GM12873 (cell line): ENCODE measurements at regions not wholly inside any gene's neighbourhood (a gene's known extent, or its start where the extent isn't known, plus 50 kb on each side); places are given as distances from the start of the nearest gene placed in this dataset.

Source experiments
- TF ChIP-seq, protein P1 (sequence below): IDR thresholded peaks from 2 replicates; pipeline ENCODE4 v1.5.1; 2012; ENCODE audit warnings: low read depth, mild to moderate bottlenecking, moderate library complexity, low read length, control low read depth; ENCODE audit not compliant: insufficient read depth; ENCODE audit errors: missing control alignments

DNA sequence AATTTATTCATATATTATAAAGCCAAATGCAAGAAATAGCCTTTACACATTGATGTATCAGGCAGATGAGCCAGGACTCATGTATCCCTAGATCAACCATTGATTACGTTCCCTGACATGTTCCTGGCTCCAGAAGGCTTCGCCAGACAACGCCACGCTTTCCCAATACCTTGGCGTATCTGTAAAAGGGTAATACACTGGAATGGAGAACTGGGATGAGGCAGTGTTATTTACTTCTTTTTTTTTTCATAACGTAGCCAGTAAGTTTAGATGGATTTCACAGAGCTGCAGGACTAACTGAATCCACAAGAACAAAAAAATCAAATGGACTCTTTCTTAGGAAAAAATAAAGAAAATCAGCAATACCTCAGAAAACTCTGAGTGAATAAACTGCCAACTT lies 588.1 kb upstream of the SEMA3D start:
- TF ChIP-seq, protein P1, sequence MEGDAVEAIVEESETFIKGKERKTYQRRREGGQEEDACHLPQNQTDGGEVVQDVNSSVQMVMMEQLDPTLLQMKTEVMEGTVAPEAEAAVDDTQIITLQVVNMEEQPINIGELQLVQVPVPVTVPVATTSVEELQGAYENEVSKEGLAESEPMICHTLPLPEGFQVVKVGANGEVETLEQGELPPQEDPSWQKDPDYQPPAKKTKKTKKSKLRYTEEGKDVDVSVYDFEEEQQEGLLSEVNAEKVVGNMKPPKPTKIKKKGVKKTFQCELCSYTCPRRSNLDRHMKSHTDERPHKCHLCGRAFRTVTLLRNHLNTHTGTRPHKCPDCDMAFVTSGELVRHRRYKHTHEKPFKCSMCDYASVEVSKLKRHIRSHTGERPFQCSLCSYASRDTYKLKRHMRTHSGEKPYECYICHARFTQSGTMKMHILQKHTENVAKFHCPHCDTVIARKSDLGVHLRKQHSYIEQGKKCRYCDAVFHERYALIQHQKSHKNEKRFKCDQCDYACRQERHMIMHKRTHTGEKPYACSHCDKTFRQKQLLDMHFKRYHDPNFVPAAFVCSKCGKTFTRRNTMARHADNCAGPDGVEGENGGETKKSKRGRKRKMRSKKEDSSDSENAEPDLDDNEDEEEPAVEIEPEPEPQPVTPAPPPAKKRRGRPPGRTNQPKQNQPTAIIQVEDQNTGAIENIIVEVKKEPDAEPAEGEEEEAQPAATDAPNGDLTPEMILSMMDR: no peak

DNA sequence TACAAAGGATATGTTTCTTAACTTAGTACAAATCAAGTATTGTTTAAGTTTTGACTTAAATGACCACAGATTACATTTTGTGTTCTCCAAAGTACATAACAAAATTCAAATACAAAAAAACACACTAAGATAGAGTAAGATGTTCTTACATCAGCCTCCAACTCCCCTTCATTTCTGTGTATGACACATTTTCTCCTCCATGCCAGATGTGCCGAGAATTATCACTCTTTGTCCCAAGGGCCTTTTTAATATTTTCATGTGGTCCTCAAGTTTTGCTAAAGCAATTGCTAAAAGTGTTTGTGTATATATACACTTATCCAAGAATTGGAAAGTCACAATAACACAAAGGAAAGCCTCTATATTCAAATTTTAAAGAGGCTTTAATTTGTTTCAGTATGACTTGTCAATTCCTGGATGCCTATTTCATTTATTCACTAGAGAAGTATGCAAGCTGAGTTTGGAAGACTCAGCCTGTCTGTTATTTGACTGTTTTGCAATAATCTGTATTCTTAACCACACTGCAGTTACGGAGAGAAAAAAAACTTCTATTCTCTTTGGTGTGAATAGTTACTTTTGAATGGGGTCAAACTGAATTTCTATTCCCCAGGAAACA lies 586.4 kb upstream of the SEMA3D start:
- TF ChIP-seq, protein P1: no peak

DNA sequence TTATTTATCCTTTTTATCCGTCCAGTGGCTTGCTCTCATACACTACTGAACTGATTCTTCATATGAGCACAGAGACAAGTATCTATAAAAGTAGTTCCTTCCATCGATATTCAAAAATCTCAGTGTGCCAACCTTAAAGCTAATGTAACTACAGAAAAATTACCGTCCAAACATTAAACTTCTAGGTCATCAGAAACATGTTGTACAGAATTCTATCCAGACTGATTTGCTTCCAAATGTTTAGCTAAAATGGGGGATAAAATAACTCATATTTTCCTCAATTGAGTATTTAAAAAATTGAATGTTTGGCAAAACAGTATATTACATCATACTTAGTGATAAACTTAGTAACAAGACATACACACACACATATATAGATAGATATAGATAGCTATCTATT lies 584.7 kb upstream of the SEMA3D start:
- TF ChIP-seq, protein P1: no peak

DNA sequence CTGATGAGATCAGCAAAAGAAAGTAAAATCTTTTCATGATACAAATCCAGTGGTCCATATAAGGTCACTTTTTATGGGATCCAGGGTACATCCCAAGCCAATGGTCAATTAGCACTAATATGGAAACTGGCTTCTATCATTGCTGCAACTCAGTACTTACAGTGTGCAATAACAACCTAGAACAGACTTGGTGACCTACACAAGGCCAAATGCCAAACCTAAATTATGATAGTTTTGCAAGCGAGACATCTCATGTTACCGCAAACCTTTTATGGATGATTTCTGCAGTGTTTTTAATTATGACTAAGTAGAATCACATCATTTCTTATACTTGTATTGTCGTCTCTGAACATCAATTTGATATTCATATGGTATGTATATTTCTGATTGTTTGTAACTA lies 583.5 kb upstream of the SEMA3D start:
- TF ChIP-seq, protein P1: no peak

DNA sequence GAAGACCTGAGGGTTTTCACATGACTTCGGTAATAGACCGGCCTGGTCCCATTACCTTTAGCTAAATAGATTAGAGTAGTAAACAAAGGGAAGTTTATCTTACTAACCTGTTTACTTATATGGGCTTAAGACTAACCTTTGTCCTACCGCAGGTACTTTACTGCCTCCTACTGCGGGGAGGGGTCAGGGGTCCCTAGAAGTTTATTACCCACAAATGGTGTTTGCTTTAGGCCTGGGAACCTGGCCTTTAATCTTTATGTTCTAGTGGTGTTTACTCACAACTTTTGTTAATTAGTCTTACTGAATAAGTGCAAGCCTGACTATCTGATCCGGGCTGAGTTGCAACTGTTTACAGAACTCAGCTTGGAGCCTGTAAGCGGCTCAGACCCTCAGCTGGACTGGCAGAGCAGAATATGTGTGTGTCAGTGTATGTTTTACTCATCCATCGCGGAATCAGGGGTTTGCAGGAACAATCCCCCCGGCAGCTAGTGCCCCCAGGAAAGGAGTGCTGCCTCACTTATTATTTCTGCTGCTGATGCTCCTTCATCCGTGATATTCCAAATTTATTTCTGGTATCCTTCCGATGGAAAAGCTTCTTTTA lies 578.9 kb upstream of the SEMA3D start:
- TF ChIP-seq, protein P1: no peak

DNA sequence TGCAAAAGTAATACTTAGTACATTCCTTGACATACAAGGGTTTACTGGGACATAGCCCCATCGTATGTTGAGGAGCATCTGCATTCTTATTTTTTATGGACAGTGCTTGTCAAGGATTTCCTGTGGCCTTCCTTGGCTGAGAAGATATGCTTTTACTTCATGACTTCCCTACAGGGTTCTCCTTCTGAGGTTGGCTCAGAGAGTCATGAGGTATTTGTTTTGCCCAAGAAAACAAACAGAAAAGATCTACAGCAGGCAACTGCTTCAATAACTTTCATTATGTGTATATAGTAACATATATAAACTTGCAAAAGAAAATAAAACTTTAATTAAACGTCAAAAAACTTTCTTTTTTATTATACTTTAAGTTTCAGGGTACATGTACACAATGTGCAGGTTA lies 577.2 kb upstream of the SEMA3D start:
- TF ChIP-seq, protein P1: no peak

DNA sequence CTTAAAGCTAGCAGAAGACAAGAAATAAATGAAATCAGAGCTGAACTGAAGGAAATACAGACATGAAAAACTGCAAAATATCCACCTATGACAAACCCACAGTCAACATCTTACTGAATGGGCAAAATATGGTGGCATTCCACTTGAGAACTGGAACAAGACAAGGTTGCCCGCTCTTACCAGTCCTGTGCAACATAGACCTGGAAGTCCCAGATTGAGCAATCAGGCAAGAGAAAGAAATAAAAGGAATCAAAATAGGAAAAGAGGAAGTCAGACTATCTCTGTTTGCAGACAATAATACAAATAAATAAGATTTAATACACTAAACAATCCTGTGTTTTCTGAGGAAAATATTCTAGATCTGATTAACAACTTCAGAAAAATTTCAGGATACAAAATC lies 570.5 kb upstream of the SEMA3D start:
- TF ChIP-seq, protein P1: no peak
